ENCODE measurements at regions not wholly inside any gene's neighbourhood (a gene's known extent, or its start where the extent isn't known, plus 50 kb on each side); places are given as distances from the start of the nearest gene placed in this dataset.

GRCh38 chr11:71070490-71071453, 181.6 kb downstream of the SHANK2 start:
- no peak for DNase-seq

- no peak for DNase-seq
Measured at GRCh38 chr11:71068963-71069362, 183.4 kb downstream of the SHANK2 start.

- DNase-seq, result no peak
Measured at GRCh38 chr11:71067753-71068152, 184.6 kb downstream of the SHANK2 start.

GRCh38 chr11:71066311-71066710, 186.1 kb downstream of the SHANK2 start:
- DNase-seq, result no peak

GRCh38 chr11:71065841-71066240, 186.5 kb downstream of the SHANK2 start:
- DNase-seq, result no peak

- no peak for DNase-seq
Measured at GRCh38 chr11:71064702-71065515, 187.5 kb downstream of the SHANK2 start.

GRCh38 chr11:71064183-71064582, 188.2 kb downstream of the SHANK2 start:
- no peak for DNase-seq

- no peak for DNase-seq
Measured at GRCh38 chr11:71063129-71063528, 189.2 kb downstream of the SHANK2 start.

- DNase-seq, result no peak
Measured at GRCh38 chr11:71062199-71062598, 190.2 kb downstream of the SHANK2 start.

- DNase-seq, result no peak
Measured at GRCh38 chr11:71060391-71060791, 192.0 kb downstream of the SHANK2 start.

GRCh38 chr11:71059662-71060061, 192.7 kb downstream of the SHANK2 start:
- no peak for DNase-seq

GRCh38 chr11:71055925-71056324, 196.5 kb downstream of the SHANK2 start:
- no peak for DNase-seq
